NB4 (cell line): ENCODE measurements at regions not wholly inside any gene's neighbourhood (a gene's known extent, or its start where the extent isn't known, plus 50 kb on each side); places are given as distances from the start of the nearest gene placed in this dataset.

ENCODE experiments used
- MYC ChIP-seq: IDR thresholded peaks from 2 replicates; pipeline ENCODE4 v1.6.1; 2011; ENCODE audit warnings: low read depth, low read length
- TF ChIP-seq, protein P1 (sequence below): IDR thresholded peaks from one replicate; pipeline ENCODE4 v1.5.1; 2012; ENCODE audit warnings: low read depth, low read length

DNA sequence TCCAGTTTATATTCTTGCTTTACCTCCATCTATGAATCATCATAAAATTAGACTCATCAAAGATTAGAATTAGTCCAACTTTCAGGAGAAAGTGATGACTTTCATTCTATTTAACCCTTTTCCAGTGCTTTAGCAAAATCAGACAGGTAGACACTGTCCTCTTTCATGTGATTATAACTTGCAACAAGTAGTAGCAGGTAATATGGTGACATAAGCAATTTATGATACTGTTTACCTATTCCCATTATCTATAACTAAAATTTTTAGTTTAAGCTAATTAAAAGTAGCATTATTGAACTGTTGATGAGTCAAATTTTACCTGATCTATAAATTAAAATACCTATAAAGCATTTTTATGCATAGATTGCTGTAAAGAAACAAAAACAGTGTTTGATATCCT is 351.6 kb downstream of the SEC23A start:
- TF ChIP-seq, protein P1, sequence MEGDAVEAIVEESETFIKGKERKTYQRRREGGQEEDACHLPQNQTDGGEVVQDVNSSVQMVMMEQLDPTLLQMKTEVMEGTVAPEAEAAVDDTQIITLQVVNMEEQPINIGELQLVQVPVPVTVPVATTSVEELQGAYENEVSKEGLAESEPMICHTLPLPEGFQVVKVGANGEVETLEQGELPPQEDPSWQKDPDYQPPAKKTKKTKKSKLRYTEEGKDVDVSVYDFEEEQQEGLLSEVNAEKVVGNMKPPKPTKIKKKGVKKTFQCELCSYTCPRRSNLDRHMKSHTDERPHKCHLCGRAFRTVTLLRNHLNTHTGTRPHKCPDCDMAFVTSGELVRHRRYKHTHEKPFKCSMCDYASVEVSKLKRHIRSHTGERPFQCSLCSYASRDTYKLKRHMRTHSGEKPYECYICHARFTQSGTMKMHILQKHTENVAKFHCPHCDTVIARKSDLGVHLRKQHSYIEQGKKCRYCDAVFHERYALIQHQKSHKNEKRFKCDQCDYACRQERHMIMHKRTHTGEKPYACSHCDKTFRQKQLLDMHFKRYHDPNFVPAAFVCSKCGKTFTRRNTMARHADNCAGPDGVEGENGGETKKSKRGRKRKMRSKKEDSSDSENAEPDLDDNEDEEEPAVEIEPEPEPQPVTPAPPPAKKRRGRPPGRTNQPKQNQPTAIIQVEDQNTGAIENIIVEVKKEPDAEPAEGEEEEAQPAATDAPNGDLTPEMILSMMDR: no peak
- no peak for TF ChIP-seq MYC
